ENCODE measurements at regions not wholly inside any gene's neighbourhood (a gene's known extent, or its start where the extent isn't known, plus 50 kb on each side); places are given as distances from the start of the nearest gene placed in this dataset.
A peak's percentile ranks its signal among the peaks of the same experiment; 100 is the strongest.

DNA sequence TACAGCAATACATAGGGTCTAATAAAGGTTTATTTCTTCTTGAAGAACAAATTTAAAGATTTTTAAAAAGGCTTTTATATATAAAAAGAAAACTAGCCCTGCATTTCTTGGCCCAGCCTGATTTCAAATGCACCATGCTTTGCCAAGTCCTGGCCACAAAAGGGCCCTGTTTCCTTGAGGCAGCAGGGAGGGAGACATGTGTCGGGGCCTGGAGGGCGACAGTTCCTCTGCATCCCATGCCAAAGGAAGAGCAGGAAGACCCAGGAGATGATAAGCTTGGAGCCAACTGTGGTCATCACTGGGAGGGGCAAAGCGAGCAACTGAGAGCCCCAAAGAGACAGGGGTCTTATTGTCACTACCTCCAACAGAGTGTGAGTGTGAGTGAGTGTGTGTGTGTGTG lies 571.5 kb upstream of the PSMD7 start:
- no peaks in the 10 kb centered on the region for H3K4me1 ChIP-seq
- no peak for TF ChIP-seq CTCF (IDR thresholded peaks at IDR 0.05)
- H3K4me3 ChIP-seq = no peak overlapping the region
- DNase-seq = no peak
- no peak for ATAC-seq
- no peak overlapping the region for H3K27ac ChIP-seq
- intact Hi-C loops (cut with DNase I) = no loop called here
- WGBS, 2 donors = 83 to 87% methylated on average over 3 of the region's 3 CpGs
- no peaks in the 10 kb centered on the region for H3K36me3 ChIP-seq
- no peak for FAIRE-seq
- H3K9me3 ChIP-seq = no peaks in the 10 kb centered on the region
- no peaks in the 10 kb centered on the region for H3K27me3 ChIP-seq

DNA sequence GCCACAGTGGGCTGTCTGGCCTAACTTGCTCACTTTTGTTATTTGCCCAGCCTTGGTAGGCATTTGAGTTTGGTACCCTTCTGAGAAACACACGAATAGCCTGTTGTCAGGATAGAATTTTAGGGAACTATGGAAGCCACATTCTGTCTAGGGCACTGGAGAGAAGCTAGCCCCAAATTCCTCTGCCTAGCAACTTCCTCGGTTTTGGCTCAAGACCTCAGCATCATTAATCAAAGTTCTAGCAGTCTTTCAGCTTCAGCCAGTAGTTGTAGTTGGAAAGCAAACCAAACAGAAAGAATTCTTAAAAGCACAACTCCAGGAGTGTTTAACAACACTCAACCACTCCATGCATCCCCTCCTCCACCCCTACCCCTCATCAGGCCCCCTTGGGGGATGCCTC lies 572.1 kb upstream of the PSMD7 start:
- intact Hi-C loops (cut with DNase I) = no loop called here
- Histone ChIP-seq H3K27me3 (no peaks in the 10 kb centered on the region), H3K4me1 (no peaks in the 10 kb centered on the region), H3K4me3 (no peak overlapping the region), H3K9me3 (no peaks in the 10 kb centered on the region), H3K27ac (no peak overlapping the region), H3K36me3 (no peaks in the 10 kb centered on the region)
- DNase-seq (no peak), ATAC-seq (no peak), FAIRE-seq (no peak)
- TF ChIP-seq CTCF (IDR thresholded peaks at IDR 0.05) = no peak
- 39 to 41% methylated on average over 2 of the region's 2 CpGs for WGBS, 2 donors

- no peak for ATAC-seq
Observed at GRCh38 chr16:73717266-73717974, 579.2 kb upstream of the PSMD7 start.

DNA sequence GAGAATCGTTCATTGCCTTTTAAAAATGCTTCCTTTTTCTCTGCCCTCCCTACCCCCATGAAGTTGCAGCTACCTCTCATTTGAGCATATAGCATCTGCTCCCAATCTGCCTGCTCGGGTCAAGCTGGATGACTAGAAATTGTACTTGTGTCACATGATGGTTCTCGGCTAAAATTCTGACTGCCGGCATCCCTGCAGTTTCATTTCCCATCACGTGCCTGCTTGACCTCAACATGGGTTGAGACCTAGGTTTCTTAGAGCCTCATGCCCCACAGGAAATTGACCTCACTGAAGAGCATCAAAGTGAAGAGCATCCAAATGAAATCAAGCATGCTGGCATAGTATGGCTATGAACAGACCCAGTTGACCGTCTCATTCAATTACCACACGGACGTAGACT lies 581.6 kb upstream of the PSMD7 start:
- H3K27ac ChIP-seq = no peak overlapping the region
- intact Hi-C loops (cut with DNase I) = no loop called here
- no peak overlapping the region for H3K4me3 ChIP-seq
- no peak for FAIRE-seq
- TF ChIP-seq CTCF (IDR thresholded peaks at IDR 0.05) = no peak
- H3K4me1 ChIP-seq = no peaks in the 10 kb centered on the region
- ATAC-seq = no peak
- 75 to 82% methylated on average over 8 of the region's 8 CpGs for WGBS, 2 donors
- peaks cover 0 to 3% (median 0%) of the 10 kb centered on the region in 4 donors for H3K27me3 ChIP-seq
- no peaks in the 10 kb centered on the region for H3K9me3 ChIP-seq
- no peak for DNase-seq
- H3K36me3 ChIP-seq = no peaks in the 10 kb centered on the region

More at GRCh38 chr16:73717266-73717974, 579.2 kb upstream of the PSMD7 start:
- 74 to 81% methylated on average over 11 of the region's 11 CpGs for WGBS, 2 donors
- Histone ChIP-seq H3K4me3 (no peak overlapping the region), H3K9me3 (no peaks in the 10 kb centered on the region), H3K36me3 (no peaks in the 10 kb centered on the region), H3K4me1 (no peaks in the 10 kb centered on the region), H3K27ac (no peak overlapping the region), H3K27me3 (peaks cover 0 to 3% (median 0%) of the 10 kb centered on the region in 4 donors)
- no peak for DNase-seq
- intact Hi-C loops (cut with DNase I) = no loop called here
- TF ChIP-seq CTCF (IDR thresholded peaks at IDR 0.05) = no peak
- FAIRE-seq = no peak

DNA sequence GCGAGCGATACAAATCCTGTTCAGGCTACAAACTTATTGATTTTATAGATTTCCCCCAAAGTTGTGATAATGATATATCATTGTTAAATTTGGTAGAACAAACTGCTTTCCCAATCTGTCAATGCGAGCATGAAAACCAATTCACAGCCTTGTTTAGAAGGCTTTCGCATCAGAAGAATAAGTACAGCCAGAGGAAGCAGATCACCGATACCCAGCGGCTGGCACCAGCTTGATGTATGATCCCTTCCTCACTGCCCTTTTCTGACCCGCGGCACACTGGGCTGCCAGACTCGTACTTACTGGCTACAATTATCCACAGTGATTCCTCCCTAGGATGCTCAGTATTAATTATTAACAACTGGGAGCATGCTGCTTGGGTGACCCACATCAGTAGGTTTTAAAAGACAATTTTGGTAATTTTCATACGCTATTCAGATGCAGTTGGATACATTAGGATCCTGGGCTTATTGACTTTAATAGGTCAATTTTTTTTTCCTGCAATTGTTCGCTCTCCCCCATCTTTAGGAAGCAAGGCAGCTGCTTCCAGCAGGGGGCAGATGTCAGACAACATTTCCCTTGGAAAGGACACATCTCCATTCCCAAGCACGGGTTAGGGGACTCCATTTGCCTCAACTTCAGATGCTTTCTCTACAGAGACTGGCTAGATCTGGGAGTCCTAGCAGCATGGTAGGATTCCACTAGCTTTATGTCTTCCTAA lies 582.7 kb upstream of the PSMD7 start:
- FAIRE-seq (no peak), ATAC-seq (no peak), DNase-seq (peak in 1 of 6 donors; percentile 14)
- peaks cover 0 to 3% (median 0%) of the 10 kb centered on the region in 4 donors for H3K27me3 ChIP-seq
- no peak overlapping the region for H3K27ac ChIP-seq
- peak in 1 of 4 donors; percentile 18 for TF ChIP-seq CTCF (IDR thresholded peaks at IDR 0.05)
- H3K4me3 ChIP-seq = no peak overlapping the region
- no peaks in the 10 kb centered on the region for H3K4me1 ChIP-seq
- intact Hi-C loops (cut with DNase I) = no loop called here
- H3K36me3 ChIP-seq = no peaks in the 10 kb centered on the region
- H3K9me3 ChIP-seq = no peaks in the 10 kb centered on the region
- 65 to 68% methylated on average over 12 of the region's 12 CpGs for whole genome bisulfite sequencing, 2 donors
